Transverse colon (tissue), 4 donors: ENCODE measurements at regions not wholly inside any gene's neighbourhood (a gene's known extent, or its start where the extent isn't known, plus 50 kb on each side); places are given as distances from the start of the nearest gene placed in this dataset.

Source experiments
- POLR2AphosphoS5 ChIP-seq, 3 donors: sonication (generic); formaldehyde crosslinking; IDR thresholded peaks; one replicate each; pipeline ENCODE4 v1.6.1; 2016; ENCODE audit warnings: antibody characterized with exemption in 3 of 3
- TF ChIP-seq, protein P1 (sequence below), 5 experiments: fragments of 200-600 bp in 3 of 5; fragments of 450-650 bp in 2 of 5; sonication (generic) in 3 of 5; IDR thresholded peaks; 1 replicate in 2 of 5; 2 replicates in 3 of 5; pipeline ENCODE4 v1.5.1; 2016 to 2017; ENCODE audit warnings: antibody characterized with exemption in 5 of 5, inconsistent platforms in 3 of 5, mild to moderate bottlenecking in 2 of 5, moderate library complexity in 1 of 5

DNA sequence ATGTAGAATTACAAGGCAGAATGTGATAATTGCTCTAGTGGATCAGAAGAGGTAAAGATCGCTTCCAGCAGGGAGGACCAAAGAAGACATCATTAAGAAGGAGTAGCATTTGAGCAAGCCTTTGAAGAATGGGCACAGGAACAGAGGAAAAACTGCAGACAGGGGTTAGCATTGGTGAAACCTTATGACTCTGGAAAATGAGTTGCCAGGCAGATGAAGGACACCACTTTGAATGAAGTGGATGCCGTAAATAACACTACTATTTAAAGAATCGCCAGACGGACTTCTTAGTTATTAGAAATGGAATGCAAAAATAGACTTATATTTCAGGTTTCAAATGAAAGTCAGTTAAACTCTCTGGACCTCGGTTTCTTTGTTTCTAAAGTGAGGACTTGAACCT is 727.7 kb downstream of the USP25 start:
- TF ChIP-seq, protein P1, sequence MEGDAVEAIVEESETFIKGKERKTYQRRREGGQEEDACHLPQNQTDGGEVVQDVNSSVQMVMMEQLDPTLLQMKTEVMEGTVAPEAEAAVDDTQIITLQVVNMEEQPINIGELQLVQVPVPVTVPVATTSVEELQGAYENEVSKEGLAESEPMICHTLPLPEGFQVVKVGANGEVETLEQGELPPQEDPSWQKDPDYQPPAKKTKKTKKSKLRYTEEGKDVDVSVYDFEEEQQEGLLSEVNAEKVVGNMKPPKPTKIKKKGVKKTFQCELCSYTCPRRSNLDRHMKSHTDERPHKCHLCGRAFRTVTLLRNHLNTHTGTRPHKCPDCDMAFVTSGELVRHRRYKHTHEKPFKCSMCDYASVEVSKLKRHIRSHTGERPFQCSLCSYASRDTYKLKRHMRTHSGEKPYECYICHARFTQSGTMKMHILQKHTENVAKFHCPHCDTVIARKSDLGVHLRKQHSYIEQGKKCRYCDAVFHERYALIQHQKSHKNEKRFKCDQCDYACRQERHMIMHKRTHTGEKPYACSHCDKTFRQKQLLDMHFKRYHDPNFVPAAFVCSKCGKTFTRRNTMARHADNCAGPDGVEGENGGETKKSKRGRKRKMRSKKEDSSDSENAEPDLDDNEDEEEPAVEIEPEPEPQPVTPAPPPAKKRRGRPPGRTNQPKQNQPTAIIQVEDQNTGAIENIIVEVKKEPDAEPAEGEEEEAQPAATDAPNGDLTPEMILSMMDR (IDR thresholded peaks at IDR 0.05): no peak
- TF ChIP-seq POLR2AphosphoS5 (IDR thresholded peaks at IDR 0.05): no peak
